HG03521 (cell line): ENCODE measurements at regions not wholly inside any gene's neighbourhood (a gene's known extent, or its start where the extent isn't known, plus 50 kb on each side); places are given as distances from the start of the nearest gene placed in this dataset.
"Not testable (repeated sequence)": the region's sequence is repeated elsewhere in the genome, so short reads cannot be mapped to it uniquely, and the experiment has no call there.

ENCODE experiments used
- ATAC-seq: cut with Tn5 transposase; IDR thresholded peaks from one replicate; pipeline ENCODE4 v1.9.1; 2021; ENCODE audit warnings: mild to moderate bottlenecking, moderate library complexity; ENCODE audit not compliant: unreplicated experiment

- ATAC-seq = no peak
These were observed 55.0 kb upstream of the PAK3 start for GRCh38 chrX:111041018-111041462.

GRCh38 chrX:111040377-111041017, 55.5 kb upstream of the PAK3 start:
- ATAC-seq = no peak

- no peak for ATAC-seq
These were observed 56.4 kb upstream of the PAK3 start for GRCh38 chrX:111039606-111040005.

GRCh38 chrX:111035991-111036390, 60.0 kb upstream of the PAK3 start:
- ATAC-seq = no peak

GRCh38 chrX:111035256-111035655, 60.7 kb upstream of the PAK3 start:
- ATAC-seq = no peak

GRCh38 chrX:111022998-111023397, 73.0 kb upstream of the PAK3 start:
- ATAC-seq = not testable (repeated sequence)

GRCh38 chrX:111020283-111020682, 75.7 kb upstream of the PAK3 start:
- ATAC-seq = no peak

- no peak for ATAC-seq
These were observed 82.1 kb upstream of the PAK3 start for GRCh38 chrX:111013778-111014455.

GRCh38 chrX:111010111-111010510, 85.9 kb upstream of the PAK3 start:
- ATAC-seq = no peak

- no peak for ATAC-seq
These were observed 86.7 kb upstream of the PAK3 start for GRCh38 chrX:111009256-111009655.

- no peak for ATAC-seq
These were observed 87.9 kb upstream of the PAK3 start for GRCh38 chrX:111008126-111008525.

- no peak for ATAC-seq
These were observed 88.8 kb upstream of the PAK3 start for GRCh38 chrX:111007238-111007637.

- ATAC-seq = no peak
These were observed 89.9 kb upstream of the PAK3 start for GRCh38 chrX:111006116-111006515.

- no peak for ATAC-seq
These were observed 90.8 kb upstream of the PAK3 start for GRCh38 chrX:111005166-111005565.

- ATAC-seq = no peak
These were observed 92.9 kb upstream of the PAK3 start for GRCh38 chrX:111003118-111003517.

- ATAC-seq = no peak
These were observed 103.4 kb upstream of the PAK3 start for GRCh38 chrX:110992611-110993010.

- no peak for ATAC-seq
These were observed 106.1 kb upstream of the PAK3 start for GRCh38 chrX:110989869-110990268.

GRCh38 chrX:110989447-110989846, 106.5 kb upstream of the PAK3 start:
- no peak for ATAC-seq

GRCh38 chrX:110987292-110987691, 108.7 kb upstream of the PAK3 start:
- ATAC-seq = no peak

- no peak for ATAC-seq
These were observed 110.5 kb upstream of the PAK3 start for GRCh38 chrX:110985470-110985869.

- no peak for ATAC-seq
These were observed 113.0 kb upstream of the PAK3 start for GRCh38 chrX:110983024-110983423.

- no peak for ATAC-seq
These were observed 129.2 kb upstream of the PAK3 start for GRCh38 chrX:110966839-110967238.

GRCh38 chrX:110966091-110966454, 129.9 kb upstream of the PAK3 start:
- ATAC-seq = no peak
